ENCODE measurements at regions not wholly inside any gene's neighbourhood (a gene's known extent, or its start where the extent isn't known, plus 50 kb on each side); places are given as distances from the start of the nearest gene placed in this dataset.

- no peaks in the 10 kb centered on the region for H3K9me3 ChIP-seq (ENCODE audit: control extremely low read depth in 1 of 3, control insufficient read depth in 2 of 3, insufficient read depth in 1 of 3, low read length in 2 of 3)
- intact Hi-C loops (cut with micrococcal nuclease), result no loop called here
- no peak overlapping the region for H3K4me2 ChIP-seq (replicated peaks; ENCODE audit: low read depth, low read length, poor library complexity, severe bottlenecking)
- Mint-ChIP-seq H3K9me3 (ENCODE audit: insufficient read depth) (no peaks in the 10 kb centered on the region), H3K4me3 (no peak overlapping the region), H3K27me3 (peaks cover 15% of the 10 kb centered on the region), H3K4me1 (peaks cover 7% of the 10 kb centered on the region), H3K27ac (no peak overlapping the region)
- ChIA-PET CTCF (no interaction called here), POLR2A (interaction anchor here (0.6 kb wide), 1 partner anchor 730 kb away, joined by 4 read pairs; no protein-coding TSS in a partner anchor)
- H3K9ac ChIP-seq (ENCODE audit: low read length), result no peak overlapping the region
- ATAC-seq (ENCODE audit: low read depth), result no peak
- H3K36me3 ChIP-seq (replicated peaks in 1 of 2; ENCODE audit: control extremely low read depth in 1 of 2, control insufficient read depth in 1 of 2, extremely low read depth in 1 of 2, insufficient read depth in 2 of 2, low read length in 1 of 2), result no peaks in the 10 kb centered on the region
- H4K20me1 ChIP-seq (ENCODE audit: control insufficient read depth, insufficient read depth, low read length, poor library complexity, severe bottlenecking), result no peaks in the 10 kb centered on the region
- H3K27ac ChIP-seq (ENCODE audit: low read length in 2 of 2), result no peak overlapping the region
- no peak overlapping the region for H2AFZ ChIP-seq (ENCODE audit: insufficient read depth, low read depth, low read length, poor library complexity, severe bottlenecking)
- WGBS (ENCODE audit: insufficient coverage), result 48% methylated on average over 4 of the region's 7 CpGs
- TF ChIP-seq CTCF (IDR thresholded peaks at IDR 0.05) (no peak), EZH2 (IDR thresholded peaks at IDR 0.05; ENCODE audit: borderline replicate concordance, insufficient read depth, low read depth, low read length, poor library complexity, severe bottlenecking) (no peak)
- DNase-seq, result no peak
- no peak overlapping the region for H3K4me3 ChIP-seq (ENCODE audit: control extremely low read depth in 1 of 5, extremely low read depth in 1 of 5, insufficient read depth in 1 of 5, low read depth in 2 of 5, low read length in 4 of 5)
- H3K79me2 ChIP-seq (ENCODE audit: control insufficient read depth, insufficient read depth, low read length), result no peaks in the 10 kb centered on the region
- peaks cover 7% of the 10 kb centered on the region in 2 donors for H3K4me1 ChIP-seq (ENCODE audit: control insufficient read depth in 2 of 2, insufficient read depth in 2 of 2, low read length in 2 of 2)
- peaks cover 0 to 10% (median 4%) of the 10 kb centered on the region in 4 experiments for H3K27me3 ChIP-seq (replicated peaks in 1 of 4; ENCODE audit: control extremely low read depth in 1 of 4, control insufficient read depth in 3 of 4, insufficient read depth in 4 of 4, low read length in 3 of 4)
Measured at GRCh38 chr5:171629221-171629620, 156.4 kb upstream of the SMIM23 start.

GRCh38 chr5:171629628-171630349 lies 155.8 kb upstream of the SMIM23 start:
- Mint-ChIP-seq H3K9me3 (ENCODE audit: insufficient read depth) (no peaks in the 10 kb centered on the region), H3K4me1 (peaks cover 10% of the 10 kb centered on the region), H3K4me3 (no peak overlapping the region), H3K27ac (no peak overlapping the region), H3K27me3 (peaks cover 15% of the 10 kb centered on the region)
- Histone ChIP-seq H3K4me3 (ENCODE audit: control extremely low read depth in 1 of 5, extremely low read depth in 1 of 5, insufficient read depth in 1 of 5, low read depth in 2 of 5, low read length in 4 of 5) (no peak overlapping the region), H2AFZ (ENCODE audit: insufficient read depth, low read depth, low read length, poor library complexity, severe bottlenecking) (no peak overlapping the region), H3K4me1 (ENCODE audit: control insufficient read depth in 2 of 2, insufficient read depth in 2 of 2, low read length in 2 of 2) (peaks cover 10 to 11% of the 10 kb centered on the region in 2 donors), H4K20me1 (ENCODE audit: control insufficient read depth, insufficient read depth, low read length, poor library complexity, severe bottlenecking) (no peaks in the 10 kb centered on the region), H3K9me3 (ENCODE audit: control extremely low read depth in 1 of 3, control insufficient read depth in 2 of 3, insufficient read depth in 1 of 3, low read length in 2 of 3) (no peaks in the 10 kb centered on the region), H3K79me2 (ENCODE audit: control insufficient read depth, insufficient read depth, low read length) (no peaks in the 10 kb centered on the region), H3K27ac (ENCODE audit: low read length in 2 of 2) (no peak overlapping the region), H3K27me3 (replicated peaks in 1 of 4; ENCODE audit: control extremely low read depth in 1 of 4, control insufficient read depth in 3 of 4, insufficient read depth in 4 of 4, low read length in 3 of 4) (peaks cover 0 to 10% (median 4%) of the 10 kb centered on the region in 4 experiments), H3K36me3 (replicated peaks in 1 of 2; ENCODE audit: control extremely low read depth in 1 of 2, control insufficient read depth in 1 of 2, extremely low read depth in 1 of 2, insufficient read depth in 2 of 2, low read length in 1 of 2) (no peaks in the 10 kb centered on the region), H3K4me2 (replicated peaks; ENCODE audit: low read depth, low read length, poor library complexity, severe bottlenecking) (no peak overlapping the region), H3K9ac (ENCODE audit: low read length) (no peak overlapping the region)
- ATAC-seq (ENCODE audit: low read depth) (no peak), DNase-seq (no peak)
- TF ChIP-seq EZH2 (IDR thresholded peaks at IDR 0.05; ENCODE audit: borderline replicate concordance, insufficient read depth, low read depth, low read length, poor library complexity, severe bottlenecking), result no peak
- no peak for TF ChIP-seq CTCF (IDR thresholded peaks at IDR 0.05)
- intact Hi-C loops (cut with micrococcal nuclease), result no loop called here
- ChIA-PET CTCF (interaction anchor here (0.7 kb wide), 1 partner anchor 144 kb away, joined by 4 read pairs; no protein-coding TSS in a partner anchor), POLR2A (interaction anchor here (0.6 kb wide), 1 partner anchor 729 kb away, joined by 4 read pairs; no protein-coding TSS in a partner anchor)
- WGBS (ENCODE audit: insufficient coverage), result 31% methylated on average over 24 of the region's 28 CpGs
